Mesodermal cell (in vitro differentiated cells): ENCODE measurements at regions not wholly inside any gene's neighbourhood (a gene's known extent, or its start where the extent isn't known, plus 50 kb on each side); places are given as distances from the start of the nearest gene placed in this dataset.

ENCODE experiments used
- H3K27ac ChIP-seq: 2 replicates; pipeline ENCODE4 v1.7.0; 2013; ENCODE audit warnings: mild to moderate bottlenecking, low read depth, low read length, moderate library complexity; ENCODE audit not compliant: severe bottlenecking
- H3K36me3 ChIP-seq: 2 replicates; pipeline ENCODE4 v1.7.1; 2013; ENCODE audit warnings: mild to moderate bottlenecking, low read length, moderate library complexity; ENCODE audit not compliant: control insufficient read depth, insufficient read depth
- H3K4me1 ChIP-seq: one replicate; pipeline ENCODE4 v1.7.1; 2013; ENCODE audit warnings: mild to moderate bottlenecking, low read length; ENCODE audit not compliant: insufficient read depth, control insufficient read depth, poor library complexity, severe bottlenecking
- H3K4me3 ChIP-seq: 2 replicates; pipeline ENCODE4 v1.7.0; 2013; ENCODE audit warnings: low read length, control low read depth, mild to moderate bottlenecking; ENCODE audit not compliant: insufficient read depth, poor library complexity, severe bottlenecking; ENCODE audit errors: extremely low read depth
- H3K9me3 ChIP-seq: 2 replicates; pipeline ENCODE4 v1.7.1; 2013; ENCODE audit warnings: mild to moderate bottlenecking, low read length, moderate library complexity; ENCODE audit not compliant: control insufficient read depth
- WGBS, 2 experiments: methylation state at CpG; one replicate each; pipeline ENCODE4 v1.1.5; 2013; ENCODE audit warnings: missing lambda C conversion rate in 2 of 2; ENCODE audit not compliant: insufficient coverage in 2 of 2; 5-methylcytosine and 5-hydroxymethylcytosine counted together

DNA sequence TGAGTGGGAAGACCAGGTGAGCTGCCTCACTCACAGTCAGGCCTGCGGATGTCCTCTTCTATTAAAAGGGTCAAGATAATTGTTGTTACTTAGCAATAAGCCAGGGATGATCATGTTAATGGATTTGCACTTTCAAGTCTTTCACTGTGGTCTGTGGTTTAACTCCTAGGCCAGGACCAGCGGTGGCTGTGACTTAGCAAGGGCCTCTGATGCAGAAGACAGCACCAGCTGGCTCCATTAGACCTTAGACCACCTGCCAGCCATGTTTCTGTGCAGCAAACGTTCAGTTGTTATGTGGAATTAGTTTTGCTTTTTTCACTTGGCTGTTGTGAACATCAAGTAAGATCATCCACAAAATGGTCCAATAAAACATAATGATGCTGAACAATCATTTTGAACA, 537.3 kb downstream of the TNS3 start:
- Histone ChIP-seq H3K36me3 (no peaks in the 10 kb centered on the region), H3K4me3 (no peak overlapping the region), H3K27ac (peak overlapping the region; percentile 88), H3K4me1 (peaks cover 30% of the 10 kb centered on the region), H3K9me3 (no peaks in the 10 kb centered on the region)
- 100% methylated on average over 1 to 2 of the region's 3 CpGs for WGBS, 2 experiments

DNA sequence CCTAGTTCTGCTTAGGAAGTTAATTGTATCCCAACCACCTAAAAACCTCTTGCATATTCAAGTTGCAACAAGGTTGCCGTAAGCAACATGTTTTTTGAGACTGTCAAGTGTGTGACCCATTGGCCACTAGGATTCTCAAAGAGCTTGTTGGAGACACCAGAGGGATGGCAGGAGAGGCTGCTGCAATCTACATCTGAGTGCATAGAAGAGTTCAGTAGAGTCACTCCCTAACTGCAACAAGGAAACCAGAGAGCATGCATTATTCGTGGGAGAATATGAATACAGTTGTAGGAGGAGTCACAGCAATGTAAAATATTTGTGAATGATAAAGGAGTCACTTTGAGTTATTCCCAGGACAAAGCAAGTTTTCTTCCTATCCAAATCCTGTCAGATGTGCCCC, 538.6 kb downstream of the TNS3 start:
- Histone ChIP-seq H3K9me3 (no peaks in the 10 kb centered on the region), H3K4me1 (peaks cover 32% of the 10 kb centered on the region)

DNA sequence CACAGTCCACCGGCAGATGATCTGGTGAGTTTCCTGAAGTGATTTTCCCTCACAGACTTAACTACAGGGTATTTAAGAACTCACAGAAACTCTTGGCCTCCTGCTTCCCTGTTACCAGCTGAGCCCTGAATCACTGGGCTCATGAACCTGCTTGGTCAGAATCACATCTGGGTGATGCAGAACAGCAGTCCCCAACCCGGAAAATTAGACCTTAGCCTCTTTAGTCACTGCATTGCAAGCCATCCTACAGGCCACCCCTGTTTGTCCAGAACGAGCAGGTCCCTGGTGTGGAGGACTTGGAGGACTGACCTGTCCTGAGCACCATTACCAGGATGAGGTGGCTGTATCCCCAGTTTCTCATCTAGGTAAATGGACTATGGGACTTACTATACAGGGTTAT, 539.2 kb downstream of the TNS3 start:
- no peak overlapping the region for H3K27ac ChIP-seq
- H3K36me3 ChIP-seq, result no peaks in the 10 kb centered on the region
- no peaks in the 10 kb centered on the region for H3K9me3 ChIP-seq
- H3K4me1 ChIP-seq, result peaks cover 32% of the 10 kb centered on the region
- WGBS, 2 experiments, result 80 to 87% methylated on average over 1 to 2 of the region's 3 CpGs
- no peak overlapping the region for H3K4me3 ChIP-seq

More for the DNA sequence above, 538.6 kb downstream of the TNS3 start:
- H3K36me3 ChIP-seq, result no peaks in the 10 kb centered on the region
- WGBS, 2 experiments, result 52% methylated on average over 2 of the region's 2 CpGs; no CpG with 5 or more reads in 1 of the 2 experiments
- H3K4me3 ChIP-seq, result no peak overlapping the region
- no peak overlapping the region for H3K27ac ChIP-seq

GRCh38 chr7:47040795-47041347, 541.0 kb downstream of the TNS3 start:
- no peak overlapping the region for H3K27ac ChIP-seq
- H3K4me3 ChIP-seq, result no peak overlapping the region
- H3K4me1 ChIP-seq, result peaks cover 19% of the 10 kb centered on the region
- H3K9me3 ChIP-seq, result no peaks in the 10 kb centered on the region
- WGBS, 2 experiments, result 91 to 97% methylated on average over 7 to 9 of the region's 10 CpGs
- H3K36me3 ChIP-seq, result no peaks in the 10 kb centered on the region

GRCh38 chr7:47039904-47040303, 542.0 kb downstream of the TNS3 start:
- H3K36me3 ChIP-seq, result no peaks in the 10 kb centered on the region
- WGBS, 2 experiments, result 71% methylated on average over 1 of the region's 1 CpG; no CpG with 5 or more reads in 1 of the 2 experiments
- H3K9me3 ChIP-seq, result no peaks in the 10 kb centered on the region
- H3K27ac ChIP-seq, result no peak overlapping the region
- H3K4me3 ChIP-seq, result no peak overlapping the region
- H3K4me1 ChIP-seq, result peaks cover 13% of the 10 kb centered on the region

GRCh38 chr7:47039089-47039648, 542.7 kb downstream of the TNS3 start:
- no peak overlapping the region for H3K4me3 ChIP-seq
- no peaks in the 10 kb centered on the region for H3K9me3 ChIP-seq
- H3K27ac ChIP-seq, result no peak overlapping the region
- no peaks in the 10 kb centered on the region for H3K36me3 ChIP-seq
- 52 to 64% methylated on average over 4 to 6 of the region's 6 CpGs for WGBS, 2 experiments
- H3K4me1 ChIP-seq, result peaks cover 6% of the 10 kb centered on the region

- no peaks in the 10 kb centered on the region for H3K9me3 ChIP-seq
- no peaks in the 10 kb centered on the region for H3K36me3 ChIP-seq
- H3K27ac ChIP-seq, result no peak overlapping the region
- WGBS, 2 experiments, result 78 to 93% methylated on average over 5 to 6 of the region's 6 CpGs
- peaks cover 5% of the 10 kb centered on the region for H3K4me1 ChIP-seq
- H3K4me3 ChIP-seq, result no peak overlapping the region
Observed at GRCh38 chr7:47038621-47039020, 543.3 kb downstream of the TNS3 start.

DNA sequence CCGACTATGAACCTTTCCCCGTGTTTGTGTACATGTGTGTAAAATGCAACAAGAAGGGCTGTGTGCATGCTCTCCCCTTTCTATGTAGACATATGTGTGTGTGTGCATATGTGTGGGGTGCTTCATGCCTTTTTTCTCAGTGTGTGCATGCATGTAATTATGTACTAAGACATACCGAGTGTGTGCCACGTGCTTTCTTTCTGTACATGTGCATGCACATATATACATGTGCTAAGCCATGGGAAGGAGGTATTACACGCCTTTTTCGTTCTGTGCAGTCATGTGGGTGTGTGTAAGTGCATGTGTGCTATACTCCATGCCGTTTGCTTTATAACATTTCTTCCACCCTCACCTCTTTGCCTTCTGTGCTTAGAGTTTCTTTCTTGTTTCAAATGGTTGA, 544.3 kb downstream of the TNS3 start:
- Histone ChIP-seq H3K4me1 (peaks cover 5% of the 10 kb centered on the region), H3K27ac (no peak overlapping the region), H3K9me3 (no peaks in the 10 kb centered on the region), H3K36me3 (no peaks in the 10 kb centered on the region), H3K4me3 (no peak overlapping the region)
- no CpG with 5 or more reads among the region's 7 CpGs for WGBS, 2 experiments

DNA sequence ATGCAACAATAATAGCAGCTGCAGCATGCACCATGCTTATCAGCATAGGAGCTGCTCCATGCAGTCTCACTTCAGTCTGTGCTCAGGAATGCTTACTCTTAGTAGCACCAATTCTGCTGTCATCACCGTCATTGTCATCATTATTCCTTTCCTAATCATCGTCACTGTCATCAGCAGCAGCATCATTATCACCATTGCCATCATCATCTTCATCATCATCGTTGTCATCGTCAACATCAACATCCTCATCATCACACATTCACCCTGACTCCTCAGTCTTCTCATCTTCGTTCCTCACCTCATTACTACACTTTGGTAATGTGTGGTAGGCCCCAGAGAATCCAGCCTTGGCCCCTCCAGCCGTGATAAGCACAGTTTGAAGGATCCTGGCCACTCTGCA, 545.0 kb downstream of the TNS3 start:
- whole genome bisulfite sequencing, 2 experiments, result 93 to 94% methylated on average over 6 of the region's 6 CpGs
- Histone ChIP-seq H3K4me1 (peaks cover 5% of the 10 kb centered on the region), H3K36me3 (no peaks in the 10 kb centered on the region), H3K27ac (no peak overlapping the region), H3K9me3 (no peaks in the 10 kb centered on the region), H3K4me3 (no peak overlapping the region)

- H3K4me1 ChIP-seq, result peaks cover 5% of the 10 kb centered on the region
- H3K9me3 ChIP-seq, result no peaks in the 10 kb centered on the region
- H3K4me3 ChIP-seq, result no peak overlapping the region
- WGBS, 2 experiments, result 80 to 90% methylated on average over 1 to 2 of the region's 2 CpGs
- no peak overlapping the region for H3K27ac ChIP-seq
- H3K36me3 ChIP-seq, result no peaks in the 10 kb centered on the region
Observed at GRCh38 chr7:47035522-47035921, 546.4 kb downstream of the TNS3 start.

- H3K27ac ChIP-seq, result no peak overlapping the region
- no peak overlapping the region for H3K4me3 ChIP-seq
- WGBS, 2 experiments, result 100% methylated on average over 1 to 2 of the region's 2 CpGs
- H3K4me1 ChIP-seq, result no peaks in the 10 kb centered on the region
- no peaks in the 10 kb centered on the region for H3K36me3 ChIP-seq
- H3K9me3 ChIP-seq, result no peaks in the 10 kb centered on the region
Observed at GRCh38 chr7:47034180-47034579, 547.7 kb downstream of the TNS3 start.
